Caco-2 (cell line): ENCODE measurements at regions not wholly inside any gene's neighbourhood (a gene's known extent, or its start where the extent isn't known, plus 50 kb on each side); places are given as distances from the start of the nearest gene placed in this dataset.

Experiments
- BruUV-seq: library from RNA; stranded (reverse); fragments of 400-500 nt; replicated peaks from 2 replicates; lab custom pipeline; 2021; lab: Mats Ljungman, UMichigan
- CTCF ChIA-PET: fragments of 300-600 bp; sonication (Branson Sonifier 250); formaldehyde crosslinking; loops from one replicate; lab custom pipeline; 2022; ENCODE audit warnings: antibody characterized with exemption; lab: Charles Lee
- POLR2A ChIA-PET: fragments of 300-600 bp; sonication (Branson Sonifier 250); formaldehyde crosslinking; loops from one replicate; lab custom pipeline; 2022; ENCODE audit warnings: antibody characterized with exemption; lab: Charles Lee
- DNase-seq, 2 experiments: peaks; one replicate each; pipeline versions ENCODE4 v3.0.0 to v3.0.0-alpha.2; 2020 to 2022
- H3K27me3 ChIP-seq: replicated peaks from 2 replicates; pipeline ENCODE4 v1.6.0; 2011; ENCODE audit warnings: low read length; ENCODE audit not compliant: control insufficient read depth, insufficient read depth
- H3K36me3 ChIP-seq: 2 replicates; pipeline ENCODE4 v1.5.1; 2011; ENCODE audit warnings: low read length; ENCODE audit not compliant: control insufficient read depth, insufficient read depth
- H3K4me1 ChIP-seq: fragments of 250-450 bp; sonication (Bioruptor Pico); 2 replicates; pipeline ENCODE4 v1.5.1; 2020; ENCODE audit warnings: mild to moderate bottlenecking
- H3K4me3 ChIP-seq: 2 replicates; pipeline ENCODE4 v1.5.1; 2011; ENCODE audit warnings: low read depth, mild to moderate bottlenecking, control low read depth, low read length
- H3K9me3 ChIP-seq: fragments of 250-450 bp; sonication (Bioruptor Pico); 2 replicates; pipeline ENCODE4 v1.5.1; 2020; ENCODE audit warnings: mild to moderate bottlenecking, moderate library complexity
- H3K27ac Mint-ChIP-seq: one replicate; pipeline ENCODE4 v1.8.0; 2022; ENCODE audit warnings: mixed read lengths; ENCODE audit not compliant: unreplicated experiment
- H3K27me3 Mint-ChIP-seq: one replicate; pipeline ENCODE4 v1.8.0; 2022; ENCODE audit warnings: mixed read lengths; ENCODE audit not compliant: insufficient read depth, unreplicated experiment
- H3K36me3 Mint-ChIP-seq: one replicate; pipeline ENCODE4 v1.8.0; 2022; ENCODE audit warnings: mild to moderate bottlenecking, mixed read lengths; ENCODE audit not compliant: insufficient read depth, unreplicated experiment
- H3K4me1 Mint-ChIP-seq: one replicate; pipeline ENCODE4 v1.8.0; 2022; ENCODE audit warnings: low read depth, mixed read lengths; ENCODE audit not compliant: unreplicated experiment
- H3K4me3 Mint-ChIP-seq: one replicate; pipeline ENCODE4 v1.8.0; 2022; ENCODE audit warnings: mild to moderate bottlenecking, moderate library complexity, mixed read lengths; ENCODE audit not compliant: unreplicated experiment
- H3K9me3 Mint-ChIP-seq: one replicate; pipeline ENCODE4 v1.8.0; 2022; ENCODE audit warnings: mixed read lengths; ENCODE audit not compliant: unreplicated experiment
- intact Hi-C: fragments of 100-400 bp; cut with micrococcal nuclease; formaldehyde crosslinking; loops from one replicate; pipeline ENCODE4 v1.10.0; 2022; ENCODE audit not compliant: unreplicated experiment
- TF ChIP-seq, protein P1 (sequence below), 2 experiments: fragments of 200-600 bp in 1 of 2; IDR thresholded peaks; 1 replicate in 1 of 2; 2 replicates in 1 of 2; pipeline versions ENCODE4 v1.5.1 to v1.8.0; 2011 to 2022; ENCODE audit warnings: antibody characterized with exemption in 1 of 2, control low read depth in 1 of 2, inconsistent platforms in 1 of 2, low read depth in 1 of 2, low read length in 1 of 2, mild to moderate bottlenecking in 1 of 2, moderate library complexity in 1 of 2; ENCODE audit not compliant: insufficient read depth in 1 of 2, severe bottlenecking in 1 of 2, unreplicated experiment in 1 of 2

- Mint-ChIP-seq H3K36me3 (no peaks in the 10 kb centered on the region), H3K4me3 (no peak overlapping the region), H3K4me1 (no peaks in the 10 kb centered on the region), H3K27ac (no peak overlapping the region), H3K9me3 (no peaks in the 10 kb centered on the region), H3K27me3 (peaks cover 11% of the 10 kb centered on the region)
- no peaks in the 10 kb centered on the region for H3K36me3 ChIP-seq
- DNase-seq = no peak
- BruUV-seq = no TSS peak
- ChIA-PET POLR2A (no interaction called here), CTCF (interaction anchor here (1.6 kb wide), 1 partner anchor 664 kb away, joined by 3 read pairs; no protein-coding TSS in a partner anchor)
- H3K4me1 ChIP-seq = no peaks in the 10 kb centered on the region
- TF ChIP-seq, protein P1, sequence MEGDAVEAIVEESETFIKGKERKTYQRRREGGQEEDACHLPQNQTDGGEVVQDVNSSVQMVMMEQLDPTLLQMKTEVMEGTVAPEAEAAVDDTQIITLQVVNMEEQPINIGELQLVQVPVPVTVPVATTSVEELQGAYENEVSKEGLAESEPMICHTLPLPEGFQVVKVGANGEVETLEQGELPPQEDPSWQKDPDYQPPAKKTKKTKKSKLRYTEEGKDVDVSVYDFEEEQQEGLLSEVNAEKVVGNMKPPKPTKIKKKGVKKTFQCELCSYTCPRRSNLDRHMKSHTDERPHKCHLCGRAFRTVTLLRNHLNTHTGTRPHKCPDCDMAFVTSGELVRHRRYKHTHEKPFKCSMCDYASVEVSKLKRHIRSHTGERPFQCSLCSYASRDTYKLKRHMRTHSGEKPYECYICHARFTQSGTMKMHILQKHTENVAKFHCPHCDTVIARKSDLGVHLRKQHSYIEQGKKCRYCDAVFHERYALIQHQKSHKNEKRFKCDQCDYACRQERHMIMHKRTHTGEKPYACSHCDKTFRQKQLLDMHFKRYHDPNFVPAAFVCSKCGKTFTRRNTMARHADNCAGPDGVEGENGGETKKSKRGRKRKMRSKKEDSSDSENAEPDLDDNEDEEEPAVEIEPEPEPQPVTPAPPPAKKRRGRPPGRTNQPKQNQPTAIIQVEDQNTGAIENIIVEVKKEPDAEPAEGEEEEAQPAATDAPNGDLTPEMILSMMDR (IDR thresholded peaks at IDR 0.05; ENCODE audit: insufficient read depth in 1 of 2, low read depth in 1 of 2, low read length in 1 of 2, severe bottlenecking in 1 of 2, unreplicated experiment in 1 of 2) = no peak
- H3K9me3 ChIP-seq = no peaks in the 10 kb centered on the region
- H3K4me3 ChIP-seq = no peak overlapping the region
- intact Hi-C loops = no loop called here
- peaks cover 2% of the 10 kb centered on the region; the same call in 1 of the 2 replicates for H3K27me3 ChIP-seq
These were observed 415.9 kb downstream of the FUT8 start for GRCh38 chr14:65828396-65828795.

- Mint-ChIP-seq H3K4me3 (no peak overlapping the region), H3K27ac (no peak overlapping the region), H3K36me3 (no peaks in the 10 kb centered on the region), H3K27me3 (peaks cover 21% of the 10 kb centered on the region), H3K9me3 (no peaks in the 10 kb centered on the region), H3K4me1 (no peaks in the 10 kb centered on the region)
- Histone ChIP-seq H3K9me3 (no peaks in the 10 kb centered on the region), H3K4me1 (no peaks in the 10 kb centered on the region), H3K27me3 (peaks cover 2% of the 10 kb centered on the region; the same call in 1 of the 2 replicates), H3K36me3 (no peaks in the 10 kb centered on the region), H3K4me3 (no peak overlapping the region)
- CTCF ChIA-PET = interaction anchor here (0.5 to 1.4 kb wide), 9 partner anchors 8 to 763 kb away, joined by 3 to 13 read pairs (median 3); no protein-coding TSS in a partner anchor
- TF ChIP-seq, protein P1 (IDR thresholded peaks at IDR 0.05; ENCODE audit: insufficient read depth in 1 of 2, low read depth in 1 of 2, low read length in 1 of 2, severe bottlenecking in 1 of 2, unreplicated experiment in 1 of 2) = peak in 1 of 2 experiments; percentile 27
- no TSS peak for BruUV-seq
- intact Hi-C loops = no loop called here
- DNase-seq = no peak
- POLR2A ChIA-PET = no interaction called here
These were observed 420.1 kb downstream of the FUT8 start for GRCh38 chr14:65832431-65833266.

DNA sequence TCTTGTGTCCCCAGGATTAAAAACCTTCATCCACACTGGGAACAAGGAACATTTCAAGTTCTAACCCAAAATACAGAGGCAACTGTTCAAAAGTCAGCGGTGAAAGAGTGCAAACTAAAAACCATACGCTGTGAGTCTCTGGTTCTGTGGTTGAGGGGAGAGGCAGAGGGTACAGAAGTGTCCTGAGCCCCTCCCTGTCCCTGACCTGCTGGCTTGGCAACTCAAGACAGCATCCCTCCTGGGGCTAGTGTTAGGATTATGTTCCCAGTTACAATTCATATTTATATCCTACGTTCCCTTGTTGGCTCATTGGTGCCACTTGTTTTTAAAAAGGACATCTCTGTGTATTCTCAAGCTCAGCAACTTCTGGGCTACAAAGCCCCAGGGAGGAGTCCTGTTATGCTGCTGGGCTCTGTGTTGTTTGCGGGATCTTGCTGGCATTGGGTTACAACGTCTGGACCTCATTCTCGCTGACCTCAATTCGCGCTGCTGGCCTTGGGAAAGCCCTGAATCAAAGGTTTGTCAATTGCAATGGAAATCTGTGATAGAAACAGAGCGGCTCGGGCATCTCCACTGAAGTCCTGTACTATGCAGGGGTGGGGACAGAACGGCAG is 420.8 kb downstream of the FUT8 start:
- Histone ChIP-seq H3K4me3 (no peak overlapping the region), H3K9me3 (no peaks in the 10 kb centered on the region), H3K27me3 (no peaks in the 10 kb centered on the region), H3K4me1 (no peaks in the 10 kb centered on the region), H3K36me3 (no peaks in the 10 kb centered on the region)
- no peaks in the 10 kb centered on the region for H3K4me1 Mint-ChIP-seq
- no peak for DNase-seq
- intact Hi-C loops = no loop called here
- H3K27ac Mint-ChIP-seq = no peak overlapping the region
- no TSS peak for BruUV-seq
- peaks cover 18% of the 10 kb centered on the region for H3K27me3 Mint-ChIP-seq
- CTCF ChIA-PET = interaction anchor here (0.5 to 1.4 kb wide), 10 partner anchors 9 to 763 kb away, joined by 3 to 13 read pairs (median 3); no protein-coding TSS in a partner anchor
- POLR2A ChIA-PET = no interaction called here
- H3K9me3 Mint-ChIP-seq = no peaks in the 10 kb centered on the region
- H3K36me3 Mint-ChIP-seq = no peaks in the 10 kb centered on the region
- TF ChIP-seq, protein P1 (IDR thresholded peaks at IDR 0.05; ENCODE audit: insufficient read depth in 1 of 2, low read depth in 1 of 2, low read length in 1 of 2, severe bottlenecking in 1 of 2, unreplicated experiment in 1 of 2) = no peak
- no peak overlapping the region for H3K4me3 Mint-ChIP-seq
